ENCODE measurements at regions not wholly inside any gene's neighbourhood (a gene's known extent, or its start where the extent isn't known, plus 50 kb on each side); places are given as distances from the start of the nearest gene placed in this dataset.

- Histone ChIP-seq H3K4me2 (ENCODE audit: low read length) (no peak overlapping the region), H3K27me3 (ENCODE audit: control insufficient read depth, insufficient read depth, low read length) (no peaks in the 10 kb centered on the region), H3K79me2 (no peaks in the 10 kb centered on the region), H3K36me3 (ENCODE audit: control insufficient read depth, insufficient read depth, low read length) (no peaks in the 10 kb centered on the region), H3K9ac (no peak overlapping the region), H2AFZ (no peak overlapping the region), H3K4me3 (ENCODE audit: low read depth, low read length) (no peak overlapping the region), H3K27ac (no peak overlapping the region), H3K4me1 (no peaks in the 10 kb centered on the region), H3K9me3 (ENCODE audit: control insufficient read depth, low read length) (no peaks in the 10 kb centered on the region)
- TF ChIP-seq, protein P1, sequence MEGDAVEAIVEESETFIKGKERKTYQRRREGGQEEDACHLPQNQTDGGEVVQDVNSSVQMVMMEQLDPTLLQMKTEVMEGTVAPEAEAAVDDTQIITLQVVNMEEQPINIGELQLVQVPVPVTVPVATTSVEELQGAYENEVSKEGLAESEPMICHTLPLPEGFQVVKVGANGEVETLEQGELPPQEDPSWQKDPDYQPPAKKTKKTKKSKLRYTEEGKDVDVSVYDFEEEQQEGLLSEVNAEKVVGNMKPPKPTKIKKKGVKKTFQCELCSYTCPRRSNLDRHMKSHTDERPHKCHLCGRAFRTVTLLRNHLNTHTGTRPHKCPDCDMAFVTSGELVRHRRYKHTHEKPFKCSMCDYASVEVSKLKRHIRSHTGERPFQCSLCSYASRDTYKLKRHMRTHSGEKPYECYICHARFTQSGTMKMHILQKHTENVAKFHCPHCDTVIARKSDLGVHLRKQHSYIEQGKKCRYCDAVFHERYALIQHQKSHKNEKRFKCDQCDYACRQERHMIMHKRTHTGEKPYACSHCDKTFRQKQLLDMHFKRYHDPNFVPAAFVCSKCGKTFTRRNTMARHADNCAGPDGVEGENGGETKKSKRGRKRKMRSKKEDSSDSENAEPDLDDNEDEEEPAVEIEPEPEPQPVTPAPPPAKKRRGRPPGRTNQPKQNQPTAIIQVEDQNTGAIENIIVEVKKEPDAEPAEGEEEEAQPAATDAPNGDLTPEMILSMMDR (IDR thresholded peaks at IDR 0.05), result no peak
Observed at GRCh38 chr4:35459045-35459444, 785.3 kb downstream of the ARAP2 start.

DNA sequence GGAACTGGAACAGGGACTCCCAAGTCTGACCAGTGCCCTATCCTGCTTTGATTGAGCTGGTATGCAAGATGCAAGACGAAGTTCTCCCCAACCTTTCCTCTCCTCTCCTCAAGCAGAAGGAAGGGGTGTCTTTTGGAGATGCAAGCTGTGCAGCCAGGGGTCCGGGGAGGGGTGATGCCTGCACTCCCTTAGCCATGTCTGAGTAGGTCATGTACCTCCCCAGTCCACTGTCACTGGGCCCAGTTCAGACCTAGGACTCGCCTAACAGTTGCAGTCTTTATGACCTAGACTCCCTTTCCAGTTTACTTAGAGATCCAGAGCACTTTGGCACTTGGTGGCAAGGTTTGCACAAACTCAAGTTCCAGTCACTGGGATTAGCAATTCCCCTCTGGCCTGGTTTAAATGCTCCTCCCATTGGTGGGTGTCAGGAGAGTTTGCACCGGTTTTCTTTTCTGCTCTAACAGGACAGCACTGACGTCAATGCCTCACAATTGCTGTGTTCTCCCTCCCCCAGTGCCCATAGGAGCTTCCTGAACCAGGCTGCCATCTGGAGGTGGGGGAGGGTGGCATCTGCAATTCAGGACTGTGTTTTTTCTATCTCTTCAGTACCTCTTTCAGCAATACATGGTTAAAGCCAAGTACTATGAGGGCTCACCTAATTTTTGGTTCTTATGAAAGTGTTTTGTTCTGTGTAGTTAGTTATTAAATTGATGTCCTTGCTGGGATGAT is 782.2 kb downstream of the ARAP2 start:
- Histone ChIP-seq H3K4me3 (ENCODE audit: low read depth, low read length) (no peak overlapping the region), H3K79me2 (no peaks in the 10 kb centered on the region), H3K27ac (no peak overlapping the region), H3K36me3 (ENCODE audit: control insufficient read depth, insufficient read depth, low read length) (no peaks in the 10 kb centered on the region), H3K9me3 (ENCODE audit: control insufficient read depth, low read length) (no peaks in the 10 kb centered on the region), H2AFZ (no peak overlapping the region), H3K4me1 (no peaks in the 10 kb centered on the region), H3K4me2 (ENCODE audit: low read length) (no peak overlapping the region), H3K9ac (no peak overlapping the region), H3K27me3 (ENCODE audit: control insufficient read depth, insufficient read depth, low read length) (no peaks in the 10 kb centered on the region)
- TF ChIP-seq, protein P1 (IDR thresholded peaks at IDR 0.05), result no peak

GRCh38 chr4:35463251-35463952 is 780.9 kb downstream of the ARAP2 start:
- no peak overlapping the region for H2AFZ ChIP-seq
- no peak overlapping the region for H3K27ac ChIP-seq
- H3K4me1 ChIP-seq, result no peaks in the 10 kb centered on the region
- TF ChIP-seq, protein P1 (IDR thresholded peaks at IDR 0.05), result no peak
- no peak overlapping the region for H3K4me3 ChIP-seq (ENCODE audit: low read depth, low read length)
- H3K36me3 ChIP-seq (ENCODE audit: control insufficient read depth, insufficient read depth, low read length), result no peaks in the 10 kb centered on the region
- no peaks in the 10 kb centered on the region for H3K27me3 ChIP-seq (ENCODE audit: control insufficient read depth, insufficient read depth, low read length)
- H3K9me3 ChIP-seq (ENCODE audit: control insufficient read depth, low read length), result no peaks in the 10 kb centered on the region
- H3K79me2 ChIP-seq, result no peaks in the 10 kb centered on the region
- no peak overlapping the region for H3K9ac ChIP-seq
- H3K4me2 ChIP-seq (ENCODE audit: low read length), result no peak overlapping the region

DNA sequence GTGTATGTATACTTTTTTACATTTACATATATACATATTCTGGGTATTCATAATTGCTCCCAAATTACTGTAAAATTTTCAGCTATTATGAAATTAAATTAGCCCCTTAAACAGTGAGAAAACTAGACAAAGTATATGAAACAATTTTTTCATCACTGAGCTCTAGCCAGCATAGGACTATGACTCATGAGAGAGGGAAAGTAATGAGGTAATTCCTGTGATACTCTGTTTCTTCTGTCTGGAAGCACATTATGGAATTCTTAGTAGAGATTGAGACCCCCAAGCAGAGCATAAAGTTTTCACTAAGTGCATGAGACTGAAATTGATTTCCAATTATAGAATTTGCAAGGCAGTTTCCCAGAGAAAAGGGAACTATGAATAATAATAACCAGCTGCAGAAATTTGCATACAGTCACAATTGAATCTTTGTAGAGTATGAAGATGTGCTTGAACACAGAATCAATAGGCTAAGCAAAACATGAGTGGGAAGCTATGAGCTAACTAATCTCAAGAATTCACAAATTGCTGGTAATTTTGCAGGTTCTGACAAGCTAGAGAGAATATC is 779.3 kb downstream of the ARAP2 start:
- Histone ChIP-seq H3K9ac (no peak overlapping the region), H3K79me2 (no peaks in the 10 kb centered on the region), H3K36me3 (ENCODE audit: control insufficient read depth, insufficient read depth, low read length) (no peaks in the 10 kb centered on the region), H2AFZ (no peak overlapping the region), H3K4me1 (no peaks in the 10 kb centered on the region), H3K4me3 (ENCODE audit: low read depth, low read length) (no peak overlapping the region), H3K27ac (no peak overlapping the region), H3K27me3 (ENCODE audit: control insufficient read depth, insufficient read depth, low read length) (no peaks in the 10 kb centered on the region), H3K9me3 (ENCODE audit: control insufficient read depth, low read length) (no peaks in the 10 kb centered on the region), H3K4me2 (ENCODE audit: low read length) (no peak overlapping the region)
- TF ChIP-seq, protein P1 (IDR thresholded peaks at IDR 0.05), result no peak
